HCT116 (cell line): ENCODE measurements at regions not wholly inside any gene's neighbourhood (a gene's known extent, or its start where the extent isn't known, plus 50 kb on each side); places are given as distances from the start of the nearest gene placed in this dataset.

ENCODE experiments used
- ATAC-seq: fragments of 200-7000 bp; cut with Tn5 transposase; 2 replicates; pipeline ENCODE4 v1.9.1; 2020; ENCODE audit warnings: mild to moderate bottlenecking, moderate library complexity
- BruUV-seq: library from RNA; stranded (reverse); fragments of 400-500 nt; replicated peaks from 2 replicates; lab custom pipeline; 2021; lab: Mats Ljungman, UMichigan
- CTCF ChIA-PET: fragments of 300-600 bp; sonication (Branson Sonifier 250); formaldehyde crosslinking; loops from one replicate; lab custom pipeline; 2021; ENCODE audit warnings: antibody characterized with exemption; lab: Charles Lee
- POLR2A ChIA-PET: fragments of 300-600, 350-600 bp; sonication (Branson Sonifier 250); formaldehyde crosslinking; loops from one replicate; lab custom pipeline; 2021; ENCODE audit warnings: antibody characterized with exemption; lab: Charles Lee
- RAD21 ChIA-PET, 2 experiments: fragments of 300-600 bp; sonication (Branson Sonifier 250); formaldehyde crosslinking; loops; one replicate each; lab custom pipeline; 2023; ENCODE audit warnings: low total read pairs in 2 of 2; ENCODE audit not compliant: uncharacterized antibody in 2 of 2, unreplicated experiment in 2 of 2, low non-redundant PET in 1 of 2; lab: Charles Lee
- DNase-seq: peaks from one replicate; pipeline ENCODE4 v3.0.0-alpha.2; 2010; ENCODE audit warnings: low read depth, low spot score
- H2AFZ ChIP-seq: fragments of 200-600 bp; shearing (Covaris generic), sonication (generic); 2 replicates; pipeline ENCODE4 v1.6.1; 2017; ENCODE audit warnings: low read depth, mixed run types, mixed read lengths, antibody characterized with exemption, low read length; ENCODE audit not compliant: poor library complexity, severe bottlenecking
- H3K27ac ChIP-seq: 2 replicates; pipeline ENCODE4 v1.5.1; 2012; ENCODE audit warnings: low read depth, low read length
- H3K27me3 ChIP-seq: fragments of 200-600 bp; sonication (generic); 2 replicates; pipeline ENCODE4 v1.6.1; 2016; ENCODE audit warnings: mixed run types, low read length, mixed read lengths; ENCODE audit not compliant: insufficient read depth
- H3K36me3 ChIP-seq, 2 experiments: fragments of 200-500 bp in 1 of 2; fragments of 200-600 bp in 1 of 2; sonication (Bioruptor generic) in 1 of 2; sonication (generic) in 1 of 2; 2 replicates each; pipeline versions ENCODE4 v1.5.1 to v1.6.1; 2014 to 2016; ENCODE audit warnings: low read length in 2 of 2, inconsistent platforms in 1 of 2, mixed read lengths in 1 of 2, mixed run types in 1 of 2; ENCODE audit not compliant: insufficient read depth in 2 of 2, control insufficient read depth in 1 of 2
- H3K4me1 ChIP-seq, 2 experiments: fragments of 200-600 bp in 1 of 2; sonication (generic) in 1 of 2; 2 replicates each; pipeline versions ENCODE4 v1.5.1 to v1.6.1; 2012 to 2017; ENCODE audit warnings: low read length in 2 of 2, inconsistent platforms in 1 of 2, mild to moderate bottlenecking in 1 of 2, mixed read lengths in 1 of 2, mixed run types in 1 of 2, moderate library complexity in 1 of 2; ENCODE audit not compliant: insufficient read depth in 2 of 2, control insufficient read depth in 1 of 2
- H3K4me2 ChIP-seq: fragments of 200-600 bp; sonication (generic); 2 replicates; pipeline ENCODE4 v1.6.1; 2017; ENCODE audit warnings: mixed run types, low read length, mixed read lengths
- H3K4me3 ChIP-seq, 2 experiments: fragments of 200-600 bp in 1 of 2; sonication (generic) in 1 of 2; replicated peaks in 1 of 2; 2 replicates each; pipeline ENCODE4 v1.5.1; 2011 to 2016; ENCODE audit warnings: low read length in 2 of 2, control low read depth in 1 of 2, low read depth in 1 of 2, mild to moderate bottlenecking in 1 of 2, mixed read lengths in 1 of 2, mixed run types in 1 of 2
- H3K79me2 ChIP-seq: fragments of 200-600 bp; sonication (generic); 2 replicates; pipeline ENCODE4 v1.6.1; 2017; ENCODE audit warnings: mild to moderate bottlenecking, mixed run types, low read length, moderate library complexity, mixed read lengths; ENCODE audit not compliant: insufficient read depth
- H3K9ac ChIP-seq: fragments of 200-600 bp; sonication (generic); 2 replicates; pipeline ENCODE4 v1.6.1; 2016; ENCODE audit warnings: low read length, mixed read lengths
- H3K9me2 ChIP-seq: fragments of 200-600 bp; sonication (generic), shearing (Covaris generic); 2 replicates; pipeline ENCODE4 v1.6.1; 2017; ENCODE audit warnings: mixed run types, mild to moderate bottlenecking, moderate library complexity; ENCODE audit not compliant: insufficient read depth
- H3K9me3 ChIP-seq, 2 experiments: fragments of 200-500 bp in 1 of 2; fragments of 200-600 bp in 1 of 2; sonication (Bioruptor generic) in 1 of 2; sonication (generic) in 1 of 2; 2 replicates each; pipeline ENCODE4 v1.6.1; 2014 to 2017; ENCODE audit warnings: low read length in 2 of 2, mixed read lengths in 2 of 2, inconsistent platforms in 1 of 2, low read depth in 1 of 2, mild to moderate bottlenecking in 1 of 2, mixed run types in 1 of 2, moderate library complexity in 1 of 2; ENCODE audit not compliant: control insufficient read depth in 1 of 2, insufficient read depth in 1 of 2
- H4K20me1 ChIP-seq: fragments of 200-600 bp; sonication (generic), shearing (Covaris generic); 2 replicates; pipeline ENCODE4 v1.6.1; 2017; ENCODE audit warnings: mixed run types, mild to moderate bottlenecking, moderate library complexity; ENCODE audit not compliant: insufficient read depth
- CBX3 ChIP-seq: IDR thresholded peaks from 2 replicates; pipeline ENCODE4 v1.6.1; 2012; ENCODE audit warnings: low read depth
- CEBPB ChIP-seq: IDR thresholded peaks from 2 replicates; pipeline ENCODE4 v1.6.1; 2012; ENCODE audit warnings: low read depth
- CTCF ChIP-seq, 3 experiments: fragments of 200-600 bp in 1 of 3; sonication (generic) in 1 of 3; IDR thresholded peaks in 2 of 3; conservative IDR thresholded peaks in 1 of 3; 2 replicates each; pipeline ENCODE4 v1.5.1; 2012 to 2017; ENCODE audit warnings: low read depth in 2 of 3, low read length in 2 of 3, antibody characterized with exemption in 1 of 3, borderline replicate concordance in 1 of 3, control low read depth in 1 of 3, mild to moderate bottlenecking in 1 of 3, mixed read lengths in 1 of 3, mixed run types in 1 of 3, moderate library complexity in 1 of 3; ENCODE audit not compliant: insufficient read depth in 1 of 3
- EGR1 ChIP-seq: IDR thresholded peaks from 2 replicates; pipeline ENCODE4 v1.6.1; 2012; ENCODE audit warnings: low read depth
- EZH2 ChIP-seq: fragments of 200-600 bp; sonication (generic); IDR thresholded peaks from 2 replicates; pipeline ENCODE4 v1.6.1; 2017; ENCODE audit warnings: antibody characterized with exemption, mixed run types
- EZH2phosphoT487 ChIP-seq: fragments of 200-600 bp; IDR thresholded peaks from 2 replicates; pipeline ENCODE4 v1.6.1; 2018; ENCODE audit warnings: antibody characterized with exemption, borderline replicate concordance
- FOSL1 ChIP-seq: IDR thresholded peaks from 2 replicates; pipeline ENCODE4 v1.6.1; 2012; ENCODE audit warnings: low read depth
- JUND ChIP-seq: IDR thresholded peaks from 2 replicates; pipeline ENCODE4 v1.6.1; 2012
- MAX ChIP-seq: IDR thresholded peaks from 2 replicates; pipeline ENCODE4 v1.6.1; 2012
- POLR2AphosphoS5 ChIP-seq: IDR thresholded peaks from 2 replicates; pipeline ENCODE4 v1.6.1; 2011; ENCODE audit warnings: mild to moderate bottlenecking, low read depth, low read length, moderate library complexity
- RAD21 ChIP-seq: IDR thresholded peaks from 2 replicates; pipeline ENCODE4 v1.6.1; 2012; ENCODE audit warnings: low read depth, mild to moderate bottlenecking
- SIN3A ChIP-seq: IDR thresholded peaks from 2 replicates; pipeline ENCODE4 v1.6.1; 2012; ENCODE audit warnings: low read depth
- SP1 ChIP-seq: IDR thresholded peaks from 2 replicates; pipeline ENCODE4 v1.6.1; 2012; ENCODE audit warnings: low read depth
- SRF ChIP-seq: IDR thresholded peaks from 2 replicates; pipeline ENCODE4 v1.6.1; 2012; ENCODE audit warnings: low read depth
- YY1 ChIP-seq: IDR thresholded peaks from 2 replicates; pipeline ENCODE4 v1.6.1; 2011; ENCODE audit warnings: low read length, low read depth, moderate library complexity, mild to moderate bottlenecking; ENCODE audit not compliant: insufficient replicate concordance; ENCODE audit errors: extremely low read depth
- ZFX ChIP-seq: fragments of 450-650 bp; IDR thresholded peaks from 2 replicates; pipeline ENCODE4 v1.6.1; 2017
- ZNF274 ChIP-seq: fragments of 200-500 bp; sonication (Bioruptor generic); IDR thresholded peaks from 2 replicates; pipeline ENCODE4 v1.6.1; 2014; ENCODE audit warnings: mild to moderate bottlenecking, low read depth, low read length, inconsistent platforms
- intact Hi-C: fragments of 100-400 bp; cut with micrococcal nuclease; formaldehyde crosslinking; loops from 2 replicates; pipeline ENCODE4 v1.10.0; 2022

- DNase-seq: no peak
- Histone ChIP-seq H3K4me1 (no peaks in the 10 kb centered on the region), H4K20me1 (no peaks in the 10 kb centered on the region), H3K79me2 (no peaks in the 10 kb centered on the region), H3K4me3 (no peak overlapping the region), H3K27ac (no peak overlapping the region), H3K27me3 (0 out of 2 replicates have a peak, but pooled peaks cover 8% of the 10 kb centered on the region), H3K9me3 (no peaks in the 10 kb centered on the region), H2AFZ (no peak overlapping the region), H3K36me3 (no peaks in the 10 kb centered on the region), H3K4me2 (no peak overlapping the region), H3K9me2 (no peaks in the 10 kb centered on the region), H3K9ac (no peak overlapping the region)
- ChIA-PET POLR2A (no interaction called here), CTCF (no interaction called here), RAD21 (no interaction called here)
- intact Hi-C loops: no loop called here
- TF ChIP-seq EGR1: no peak
- TF ChIP-seq JUND: no peak
- no peak for TF ChIP-seq MAX
- no peak for TF ChIP-seq ZFX
- no TSS peak for BruUV-seq
- ATAC-seq: no peak
These were observed 486.4 kb downstream of the BCL11B start for GRCh38 chr14:98785578-98785977.

GRCh38 chr14:98786456-98786855, 485.5 kb downstream of the BCL11B start:
- DNase-seq: no peak
- CTCF ChIA-PET: no interaction called here
- intact Hi-C loops: no loop called here

More at GRCh38 chr14:98786456-98786855, 485.5 kb downstream of the BCL11B start:
- H3K36me3 ChIP-seq: no peaks in the 10 kb centered on the region
- TF ChIP-seq YY1 (no peak), ZFX (no peak), POLR2AphosphoS5 (no peak), FOSL1 (no peak), MAX (no peak), SIN3A (no peak), EZH2 (no peak), EZH2phosphoT487 (no peak), CEBPB (no peak), ZNF274 (no peak), SRF (no peak), SP1 (no peak), CTCF (IDR thresholded peaks at IDR 0.05 in 2 of 3, conservative IDR thresholded peaks at IDR 0.05 in 1 of 3; ENCODE audit: borderline replicate concordance in 1 of 3, insufficient read depth in 1 of 3, low read depth in 2 of 3, low read length in 2 of 3) (no peak), CBX3 (no peak), RAD21 (no peak), JUND (no peak)
- BruUV-seq: no TSS peak
- no peak overlapping the region for H3K9ac ChIP-seq
- no peak overlapping the region for H3K27ac ChIP-seq
- H3K4me1 ChIP-seq: no peaks in the 10 kb centered on the region
- H2AFZ ChIP-seq: no peak overlapping the region
- H3K4me3 ChIP-seq: no peak overlapping the region
- H3K9me3 ChIP-seq: no peaks in the 10 kb centered on the region
- no peak overlapping the region for H3K4me2 ChIP-seq
- H3K79me2 ChIP-seq: no peaks in the 10 kb centered on the region
- H3K9me2 ChIP-seq: no peaks in the 10 kb centered on the region
- no peak for ATAC-seq
- no peaks in the 10 kb centered on the region for H4K20me1 ChIP-seq
- ChIA-PET RAD21 (no interaction called here), POLR2A (no interaction called here)
- 0 out of 2 replicates have a peak, but pooled peaks cover 8% of the 10 kb centered on the region for H3K27me3 ChIP-seq
